PC-9 (cell line): ENCODE measurements at regions not wholly inside any gene's neighbourhood (a gene's known extent, or its start where the extent isn't known, plus 50 kb on each side); places are given as distances from the start of the nearest gene placed in this dataset.

Experiments used
- BruUV-seq: library from RNA; stranded (reverse); fragments of 400-500 nt; replicated peaks from 2 replicates; lab custom pipeline; 2021; lab: Mats Ljungman, UMichigan
- CTCF ChIA-PET: fragments of 300-600 bp; sonication (Branson Sonifier 250); formaldehyde crosslinking; loops from one replicate; lab custom pipeline; 2022; ENCODE audit warnings: antibody characterized with exemption; lab: Charles Lee
- POLR2A ChIA-PET: fragments of 300-600 bp; sonication (Branson Sonifier 250); formaldehyde crosslinking; loops from one replicate; lab custom pipeline; 2022; ENCODE audit warnings: antibody characterized with exemption; ENCODE audit not compliant: unreplicated experiment; lab: Charles Lee
- DNase-seq, 2 experiments: peaks; one replicate each; pipeline versions ENCODE4 v3.0.0 to v3.0.0-alpha.2; 2015 to 2022; ENCODE audit warnings: mixed read lengths in 1 of 2
- H2AFZ ChIP-seq: fragments of 200-600 bp; sonication (generic); 2 replicates; pipeline ENCODE4 v1.8.1; 2017; ENCODE audit warnings: antibody characterized with exemption
- H3F3A ChIP-seq: fragments of 200-600 bp; sonication (generic); 2 replicates; pipeline ENCODE4 v1.8.1; 2017; ENCODE audit warnings: antibody characterized with exemption, mild to moderate bottlenecking, low read depth; ENCODE audit not compliant: insufficient read depth
- H3K27ac ChIP-seq: fragments of 200-600 bp; sonication (generic); 2 replicates; pipeline ENCODE4 v1.6.1; 2016; ENCODE audit warnings: mixed run types
- H3K27me3 ChIP-seq: fragments of 200-600 bp; sonication (generic); 2 replicates; pipeline ENCODE4 v1.6.1; 2016; ENCODE audit warnings: low read depth, mixed run types; ENCODE audit not compliant: insufficient read depth
- H3K36me3 ChIP-seq: fragments of 200-600 bp; sonication (generic); 2 replicates; pipeline ENCODE4 v1.6.1; 2016; ENCODE audit warnings: low read depth, mixed run types
- H3K4me1 ChIP-seq: fragments of 200-600 bp; sonication (generic); replicated peaks from 2 replicates; pipeline ENCODE4 v1.6.1; 2016; ENCODE audit warnings: mixed run types; ENCODE audit not compliant: insufficient read depth
- H3K4me2 ChIP-seq: fragments of 200-600 bp; sonication (generic); 2 replicates; pipeline ENCODE4 v1.6.1; 2017; ENCODE audit warnings: mixed run types
- H3K4me3 ChIP-seq: fragments of 200-600 bp; sonication (generic); 2 replicates; pipeline ENCODE4 v1.6.1; 2016; ENCODE audit warnings: mixed run types
- H3K79me2 ChIP-seq: fragments of 200-600 bp; sonication (generic); 2 replicates; pipeline ENCODE4 v1.6.1; 2017; ENCODE audit warnings: low read depth, mixed run types
- H3K9me2 ChIP-seq: fragments of 200-600 bp; sonication (generic); 2 replicates; pipeline ENCODE4 v1.8.1; 2017; ENCODE audit warnings: mild to moderate bottlenecking; ENCODE audit not compliant: insufficient read depth
- H3K9me3 ChIP-seq: fragments of 200-600 bp; sonication (generic); 2 replicates; pipeline ENCODE4 v1.8.1; 2016; ENCODE audit warnings: low read depth; ENCODE audit not compliant: insufficient read depth
- H4K20me1 ChIP-seq: fragments of 200-600 bp; sonication (generic); 2 replicates; pipeline ENCODE4 v1.8.1; 2017; ENCODE audit not compliant: insufficient read depth
- CTCF ChIP-seq: fragments of 200-600 bp; sonication (generic); conservative IDR thresholded peaks from 2 replicates; pipeline ENCODE4 v1.6.1; 2017; ENCODE audit warnings: mixed run types, antibody characterized with exemption, mild to moderate bottlenecking, moderate library complexity
- EZH2 ChIP-seq: fragments of 200-600 bp; sonication (generic); IDR thresholded peaks from 2 replicates; pipeline ENCODE4 v1.8.0; 2017; ENCODE audit warnings: antibody characterized with exemption, low read depth
- intact Hi-C: fragments of 100-400 bp; cut with micrococcal nuclease; formaldehyde crosslinking; loops from one replicate; pipeline ENCODE4 v1.10.0; 2022; ENCODE audit not compliant: unreplicated experiment

- Histone ChIP-seq H3K36me3 (no peaks in the 10 kb centered on the region), H3K9me3 (no peaks in the 10 kb centered on the region), H3K4me3 (no peak overlapping the region), H3K27me3 (no peaks in the 10 kb centered on the region), H3K27ac (peak overlapping the region; percentile 66; the same call in 1 of the 2 replicates), H3K4me1 (peaks cover 66% of the 10 kb centered on the region), H4K20me1 (no peaks in the 10 kb centered on the region), H3K79me2 (no peaks in the 10 kb centered on the region), H3K4me2 (peak overlapping the region; percentile 53), H3F3A (peaks cover 45% of the 10 kb centered on the region), H3K9me2 (no peaks in the 10 kb centered on the region), H2AFZ (no peak overlapping the region)
- ChIA-PET POLR2A (interaction anchor here (0.6 kb wide), 2 partner anchors 70 to 807 kb away, joined by 3 to 4 read pairs; no protein-coding TSS in a partner anchor), CTCF (no interaction called here)
- no TSS peak for BruUV-seq
- peak; percentile 79 to 87 for DNase-seq
- no peak for TF ChIP-seq CTCF
- no peak for TF ChIP-seq EZH2
- intact Hi-C loops, result loop anchor here (1.0 kb wide), 1 partner anchor 70 kb away; no protein-coding TSS in a partner anchor
Observed at GRCh38 chr15:70266412-70267121, 168.8 kb upstream of the TLE3 start.

GRCh38 chr15:70265986-70266385 lies 168.3 kb upstream of the TLE3 start:
- intact Hi-C loops, result loop anchor here (1.0 kb wide), 1 partner anchor 70 kb away; no protein-coding TSS in a partner anchor
- no peak for TF ChIP-seq EZH2
- no peak for TF ChIP-seq CTCF
- Histone ChIP-seq H3K79me2 (no peaks in the 10 kb centered on the region), H3K27ac (no peak overlapping the region), H3K27me3 (no peaks in the 10 kb centered on the region), H3K9me2 (no peaks in the 10 kb centered on the region), H3K4me2 (0 out of 2 replicates have a peak overlapping the region, but pooled peaks have one; percentile 53), H2AFZ (no peak overlapping the region), H3K9me3 (no peaks in the 10 kb centered on the region), H3K36me3 (no peaks in the 10 kb centered on the region), H3K4me1 (peaks cover 62% of the 10 kb centered on the region), H4K20me1 (no peaks in the 10 kb centered on the region), H3F3A (peaks cover 41% of the 10 kb centered on the region), H3K4me3 (no peak overlapping the region)
- POLR2A ChIA-PET, result no interaction called here
- CTCF ChIA-PET, result no interaction called here
- BruUV-seq, result no TSS peak
- no peak for DNase-seq

DNA sequence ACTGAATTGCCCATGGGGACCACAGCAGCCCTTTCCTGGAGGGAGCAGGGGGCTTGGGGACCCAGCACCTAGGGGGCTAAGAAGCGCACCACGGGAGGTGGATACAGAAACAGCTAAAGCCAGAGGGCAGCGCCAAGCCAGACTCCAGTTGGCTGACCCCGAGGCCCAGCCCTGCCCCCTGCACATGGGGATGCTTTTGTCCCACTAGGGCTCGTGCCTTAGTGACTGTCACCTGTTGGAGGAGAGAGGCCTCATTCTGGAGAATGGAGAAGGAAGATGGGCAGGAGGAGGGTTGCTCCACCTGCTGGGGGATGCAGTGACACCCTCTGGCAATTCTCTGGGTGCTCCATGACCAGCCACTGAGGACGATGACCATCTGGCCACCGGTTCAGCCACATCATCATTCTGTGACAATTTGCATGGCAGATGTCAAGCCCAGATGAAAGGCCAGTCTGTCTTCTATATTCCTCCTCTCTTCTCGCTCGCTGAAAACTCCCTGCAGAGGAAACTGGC lies 167.8 kb upstream of the TLE3 start:
- POLR2A ChIA-PET, result no interaction called here
- H3K36me3 ChIP-seq, result no peaks in the 10 kb centered on the region
- H3K27me3 ChIP-seq, result no peaks in the 10 kb centered on the region
- TF ChIP-seq CTCF (peak; percentile 28; the same call in 1 of the 2 replicates), EZH2 (no peak)
- H3K9me2 ChIP-seq, result no peaks in the 10 kb centered on the region
- H3K4me3 ChIP-seq, result no peak overlapping the region
- H3K4me2 ChIP-seq, result no peak overlapping the region
- H2AFZ ChIP-seq, result no peak overlapping the region
- DNase-seq, result no peak
- peaks cover 37% of the 10 kb centered on the region; the same call in 1 of the 2 replicates for H3F3A ChIP-seq
- H3K27ac ChIP-seq, result no peak overlapping the region
- CTCF ChIA-PET, result no interaction called here
- intact Hi-C loops, result no loop called here
- H3K79me2 ChIP-seq, result no peaks in the 10 kb centered on the region
- peaks cover 57% of the 10 kb centered on the region for H3K4me1 ChIP-seq
- H4K20me1 ChIP-seq, result no peaks in the 10 kb centered on the region
- BruUV-seq, result no TSS peak
- no peaks in the 10 kb centered on the region for H3K9me3 ChIP-seq
